OCI-LY7 (cell line): ENCODE measurements at regions not wholly inside any gene's neighbourhood (a gene's known extent, or its start where the extent isn't known, plus 50 kb on each side); places are given as distances from the start of the nearest gene placed in this dataset.

ENCODE experiments used
- BruUV-seq: library from RNA; stranded (reverse); fragments of 400-500 nt; replicated peaks from 2 replicates; lab custom pipeline; 2021; lab: Mats Ljungman, UMichigan
- CTCF ChIA-PET: fragments of 300-600 bp; sonication (Branson Sonifier 250); formaldehyde crosslinking; loops from one replicate; lab custom pipeline; 2022; ENCODE audit warnings: antibody characterized with exemption; ENCODE audit not compliant: unreplicated experiment; lab: Charles Lee
- POLR2A ChIA-PET: fragments of 300-600 bp; sonication (Branson Sonifier 250); formaldehyde crosslinking; loops from one replicate; lab custom pipeline; 2022; ENCODE audit warnings: antibody characterized with exemption; lab: Charles Lee
- DNase-seq: peaks from one replicate; pipeline ENCODE4 v3.0.0-alpha.2; 2015; ENCODE audit warnings: low spot score
- H2AFZ ChIP-seq: fragments of 200-600 bp; sonication (generic), shearing (Covaris generic); 2 replicates; pipeline ENCODE4 v1.6.1; 2014; ENCODE audit warnings: mild to moderate bottlenecking, antibody characterized with exemption, low read length, moderate library complexity
- H3K27ac ChIP-seq: fragments of 200-600 bp; sonication (generic); 2 replicates; pipeline ENCODE4 v1.5.1; 2014; ENCODE audit warnings: mixed run types, low read depth, mild to moderate bottlenecking, moderate library complexity, low read length, inconsistent platforms; ENCODE audit not compliant: poor library complexity, severe bottlenecking
- H3K36me3 ChIP-seq: fragments of 200-600 bp; sonication (generic); 2 replicates; pipeline ENCODE4 v1.6.1; 2014; ENCODE audit warnings: mild to moderate bottlenecking, antibody characterized with exemption, low read length, moderate library complexity, mixed read lengths; ENCODE audit not compliant: insufficient read depth
- H3K4me1 ChIP-seq: fragments of 200-600 bp; sonication (generic); 2 replicates; pipeline ENCODE4 v1.5.1; 2014; ENCODE audit warnings: mild to moderate bottlenecking, low read length; ENCODE audit not compliant: insufficient read depth, poor library complexity, severe bottlenecking
- H3K4me2 ChIP-seq: fragments of 200-600 bp; sonication (generic); 2 replicates; pipeline ENCODE4 v1.6.1; 2014; ENCODE audit warnings: mild to moderate bottlenecking, low read length
- H3K4me3 ChIP-seq: fragments of 200-600 bp; sonication (generic); 2 replicates; pipeline ENCODE4 v1.5.1; 2014; ENCODE audit warnings: mild to moderate bottlenecking, low read depth, low read length; ENCODE audit not compliant: poor library complexity, severe bottlenecking
- H3K79me2 ChIP-seq: fragments of 200-600 bp; sonication (generic); 2 replicates; pipeline ENCODE4 v1.6.1; 2016; ENCODE audit warnings: low read depth, mild to moderate bottlenecking, low read length, moderate library complexity, mixed read lengths; ENCODE audit not compliant: insufficient read depth
- H3K9me2 ChIP-seq: fragments of 200-600 bp; sonication (generic); 2 replicates; pipeline ENCODE4 v1.6.1; 2016; ENCODE audit warnings: mild to moderate bottlenecking, low read length, mixed read lengths; ENCODE audit not compliant: insufficient read depth
- H3K9me3 ChIP-seq: fragments of 200-600 bp; sonication (generic); 2 replicates; pipeline ENCODE4 v1.6.1; 2014; ENCODE audit warnings: mild to moderate bottlenecking, mixed run types, low read length, mixed read lengths
- H4K20me1 ChIP-seq: fragments of 200-600 bp; sonication (generic); 2 replicates; pipeline ENCODE4 v1.6.1; 2014; ENCODE audit warnings: mild to moderate bottlenecking, antibody characterized with exemption, low read length, moderate library complexity, mixed read lengths; ENCODE audit not compliant: insufficient read depth
- EZH2phosphoT487 ChIP-seq: fragments of 200-600 bp; sonication (generic); IDR thresholded peaks from 2 replicates; pipeline ENCODE4 v1.6.1; 2018; ENCODE audit warnings: low read depth, borderline replicate concordance, mild to moderate bottlenecking, mixed run types, antibody characterized with exemption, low read length, moderate library complexity, mixed read lengths
- intact Hi-C: fragments of 100-400 bp; cut with micrococcal nuclease; formaldehyde crosslinking; loops from one replicate; pipeline ENCODE4 v1.10.0; 2022; ENCODE audit not compliant: unreplicated experiment
- TF ChIP-seq, protein P1 (sequence below): fragments of 200-600 bp; sonication (generic); conservative IDR thresholded peaks from 2 replicates; pipeline ENCODE4 v1.5.1; 2014; ENCODE audit warnings: mild to moderate bottlenecking, antibody characterized with exemption, low read length, moderate library complexity, mixed read lengths

DNA sequence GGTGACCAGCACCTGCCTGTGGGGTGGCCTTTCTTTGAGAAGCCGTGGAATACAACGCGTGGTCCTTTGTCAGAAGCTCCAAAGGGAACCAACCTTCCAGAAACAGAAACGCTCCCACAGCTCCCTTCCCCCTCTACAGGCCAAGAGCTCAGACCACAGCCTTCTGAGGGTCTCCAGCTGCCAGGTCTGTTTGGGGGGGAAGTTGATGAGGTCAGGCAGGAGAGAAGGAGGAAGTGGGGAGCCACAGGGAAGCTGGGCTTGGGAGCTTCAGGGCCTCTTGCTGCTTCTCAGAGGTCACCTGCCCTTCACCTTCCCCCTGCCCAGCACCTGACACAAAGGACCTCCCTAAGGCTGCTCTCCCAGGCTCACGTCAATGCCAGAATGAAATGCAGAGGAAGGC lies 287.7 kb upstream of the ID2 start:
- intact Hi-C loops, result no loop called here
- H3K4me1 ChIP-seq, result no peaks in the 10 kb centered on the region
- H3K79me2 ChIP-seq, result no peaks in the 10 kb centered on the region
- TF ChIP-seq, protein P1, sequence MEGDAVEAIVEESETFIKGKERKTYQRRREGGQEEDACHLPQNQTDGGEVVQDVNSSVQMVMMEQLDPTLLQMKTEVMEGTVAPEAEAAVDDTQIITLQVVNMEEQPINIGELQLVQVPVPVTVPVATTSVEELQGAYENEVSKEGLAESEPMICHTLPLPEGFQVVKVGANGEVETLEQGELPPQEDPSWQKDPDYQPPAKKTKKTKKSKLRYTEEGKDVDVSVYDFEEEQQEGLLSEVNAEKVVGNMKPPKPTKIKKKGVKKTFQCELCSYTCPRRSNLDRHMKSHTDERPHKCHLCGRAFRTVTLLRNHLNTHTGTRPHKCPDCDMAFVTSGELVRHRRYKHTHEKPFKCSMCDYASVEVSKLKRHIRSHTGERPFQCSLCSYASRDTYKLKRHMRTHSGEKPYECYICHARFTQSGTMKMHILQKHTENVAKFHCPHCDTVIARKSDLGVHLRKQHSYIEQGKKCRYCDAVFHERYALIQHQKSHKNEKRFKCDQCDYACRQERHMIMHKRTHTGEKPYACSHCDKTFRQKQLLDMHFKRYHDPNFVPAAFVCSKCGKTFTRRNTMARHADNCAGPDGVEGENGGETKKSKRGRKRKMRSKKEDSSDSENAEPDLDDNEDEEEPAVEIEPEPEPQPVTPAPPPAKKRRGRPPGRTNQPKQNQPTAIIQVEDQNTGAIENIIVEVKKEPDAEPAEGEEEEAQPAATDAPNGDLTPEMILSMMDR, result no peak
- no peak for TF ChIP-seq EZH2phosphoT487
- no peak overlapping the region for H3K4me2 ChIP-seq
- CTCF ChIA-PET, result interaction anchor here (0.6 kb wide), 1 partner anchor 123 kb away, joined by 3 read pairs; no protein-coding TSS in a partner anchor
- no peak overlapping the region for H2AFZ ChIP-seq
- H3K9me3 ChIP-seq, result no peaks in the 10 kb centered on the region
- H3K9me2 ChIP-seq, result no peaks in the 10 kb centered on the region
- no peak overlapping the region for H3K27ac ChIP-seq
- H3K4me3 ChIP-seq, result no peak overlapping the region
- no peaks in the 10 kb centered on the region for H4K20me1 ChIP-seq
- POLR2A ChIA-PET, result interaction anchor here (1.0 to 1.8 kb wide), 2 partner anchors 12 to 14 kb away, joined by 3 to 6 read pairs; no protein-coding TSS in a partner anchor
- DNase-seq, result no peak
- H3K36me3 ChIP-seq, result no peaks in the 10 kb centered on the region; the same call in 1 of the 2 replicates
- BruUV-seq, result no TSS peak

DNA sequence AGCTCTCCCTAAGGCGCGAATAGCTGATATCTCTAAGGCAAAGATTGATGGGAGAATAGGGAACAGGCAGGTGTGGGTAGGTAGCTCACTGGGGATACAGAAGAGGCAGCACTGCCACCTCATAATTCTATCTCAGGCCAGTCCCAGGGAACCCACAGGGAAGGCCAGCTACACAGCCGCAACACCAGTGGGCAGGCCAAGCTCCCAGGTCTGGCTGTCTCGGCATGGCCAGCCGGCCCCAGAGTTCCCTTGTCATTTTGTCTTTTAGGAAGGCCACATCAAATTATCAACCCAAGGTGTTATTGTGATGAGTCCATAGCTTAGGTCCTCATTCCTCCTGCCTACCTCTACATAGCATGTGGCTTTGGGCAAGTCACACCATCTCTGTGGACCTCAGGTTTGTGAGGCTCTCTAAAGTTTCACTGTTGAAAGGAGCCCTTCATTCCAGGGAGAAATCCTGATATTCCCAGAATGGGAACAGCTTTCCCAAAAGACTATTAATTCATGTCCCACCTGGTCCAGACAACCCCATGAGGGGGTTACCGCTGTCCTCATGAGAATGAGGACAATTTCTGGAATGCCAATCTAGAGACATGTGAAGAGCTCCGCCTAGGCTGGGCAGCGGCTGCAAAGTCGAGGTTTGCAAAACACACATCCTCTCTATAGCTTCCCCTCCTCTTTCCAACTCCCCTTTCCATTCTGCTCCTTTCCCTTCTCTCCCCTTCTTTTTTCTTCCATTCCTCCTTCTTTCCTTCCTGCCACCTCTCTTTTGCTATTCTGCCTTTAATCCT lies 287.1 kb upstream of the ID2 start:
- Histone ChIP-seq H3K4me1 (no peaks in the 10 kb centered on the region), H3K36me3 (no peaks in the 10 kb centered on the region; the same call in 1 of the 2 replicates), H3K4me3 (no peak overlapping the region), H3K9me2 (no peaks in the 10 kb centered on the region), H2AFZ (no peak overlapping the region), H3K4me2 (no peak overlapping the region), H4K20me1 (no peaks in the 10 kb centered on the region), H3K9me3 (no peaks in the 10 kb centered on the region), H3K27ac (no peak overlapping the region), H3K79me2 (no peaks in the 10 kb centered on the region)
- POLR2A ChIA-PET, result interaction anchor here (0.6 to 1.8 kb wide), 5 partner anchors 8 to 617 kb away, joined by 3 to 6 read pairs (median 3); no protein-coding TSS in a partner anchor
- intact Hi-C loops, result no loop called here
- CTCF ChIA-PET, result no interaction called here
- TF ChIP-seq EZH2phosphoT487, result no peak
- TF ChIP-seq, protein P1, result no peak
- no peak for DNase-seq
- BruUV-seq, result no TSS peak

DNA sequence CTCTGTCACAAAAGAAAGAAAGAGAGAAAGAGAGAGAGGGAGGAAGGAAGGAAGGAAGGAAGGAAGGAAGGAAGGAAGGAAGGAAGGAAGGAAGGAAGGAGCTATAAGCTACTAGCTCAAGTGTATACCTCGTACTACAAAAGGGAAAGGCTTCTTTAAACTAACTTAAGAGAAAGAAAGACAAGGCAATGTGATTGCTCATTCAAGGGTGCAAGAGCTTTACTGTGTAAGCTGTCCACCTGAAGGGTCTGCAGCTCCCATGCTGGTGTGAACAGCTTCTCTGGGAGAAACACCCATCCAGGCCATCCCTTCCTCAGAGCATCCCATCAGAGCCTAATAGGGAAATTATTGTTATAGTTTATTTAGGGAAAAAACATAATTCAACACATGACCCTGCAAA lies 286.1 kb upstream of the ID2 start:
- Histone ChIP-seq H4K20me1 (no peaks in the 10 kb centered on the region), H3K9me2 (no peaks in the 10 kb centered on the region), H3K4me3 (no peak overlapping the region), H3K4me1 (no peaks in the 10 kb centered on the region), H3K27ac (no peak overlapping the region), H2AFZ (no peak overlapping the region), H3K9me3 (no peaks in the 10 kb centered on the region), H3K4me2 (no peak overlapping the region), H3K36me3 (no peaks in the 10 kb centered on the region; the same call in 1 of the 2 replicates), H3K79me2 (no peaks in the 10 kb centered on the region)
- intact Hi-C loops, result no loop called here
- CTCF ChIA-PET, result interaction anchor here (0.6 kb wide), 1 partner anchor 1052 kb away, joined by 4 read pairs; no protein-coding TSS in a partner anchor
- no peak for TF ChIP-seq EZH2phosphoT487
- TF ChIP-seq, protein P1, result no peak
- DNase-seq, result no peak
- BruUV-seq, result no TSS peak
- POLR2A ChIA-PET, result interaction anchor here (1.0 to 1.8 kb wide), 4 partner anchors 13 to 20 kb away, joined by 3 to 6 read pairs (median 3); no protein-coding TSS in a partner anchor
